Prostate gland (tissue), 2 donors: ENCODE measurements at regions not wholly inside any gene's neighbourhood (a gene's known extent, or its start where the extent isn't known, plus 50 kb on each side); places are given as distances from the start of the nearest gene placed in this dataset.

Experiments
- DNase-seq: peaks from one replicate; pipeline ENCODE4 v3.0.0-alpha.2; 2019; ENCODE audit warnings: low spot score
- H3K27ac ChIP-seq, 2 donors: fragments of 200-600 bp; sonication (generic); 2 replicates each; pipeline ENCODE4 v1.5.1; 2017 to 2019
- H3K27me3 ChIP-seq: fragments of 200-600 bp; sonication (generic); replicated peaks from 2 replicates; pipeline ENCODE4 v1.5.1; 2019; ENCODE audit not compliant: insufficient read depth
- H3K36me3 ChIP-seq, 2 donors: fragments of 200-600 bp; sonication (generic); 1 replicate in 1 of 2; 2 replicates in 1 of 2; pipeline versions ENCODE4 v1.5.1 to v1.8.1; 2017 to 2019
- H3K4me1 ChIP-seq: fragments of 200-600 bp; sonication (generic); replicated peaks from 2 replicates; pipeline ENCODE4 v1.5.1; 2019
- H3K4me3 ChIP-seq, 2 donors: fragments of 200-600 bp; sonication (generic); 2 replicates each; pipeline ENCODE4 v1.5.1; 2017 to 2019
- H3K9me3 ChIP-seq: fragments of 200-600 bp; sonication (generic); 2 replicates; pipeline ENCODE4 v1.5.1; 2017
- CTCF ChIP-seq, 4 experiments: fragments of 200-600 bp in 2 of 4; fragments of 450-650 bp in 2 of 4; sonication (generic) in 2 of 4; IDR thresholded peaks; 1 replicate in 3 of 4; 2 replicates in 1 of 4; pipeline ENCODE4 v1.5.1; 2016 to 2019; ENCODE audit warnings: antibody characterized with exemption in 4 of 4, mild to moderate bottlenecking in 2 of 4, moderate library complexity in 2 of 4
- POLR2A ChIP-seq: fragments of 450-650 bp; IDR thresholded peaks from one replicate; pipeline ENCODE4 v1.6.1; 2016; ENCODE audit warnings: antibody characterized with exemption, mild to moderate bottlenecking
- POLR2AphosphoS5 ChIP-seq: sonication (generic); formaldehyde crosslinking; IDR thresholded peaks from one replicate; pipeline ENCODE4 v1.6.1; 2017; ENCODE audit warnings: antibody characterized with exemption
- WGBS: methylation state at CpG from one replicate; pipeline ENCODE4 v1.1.5; 2018; 5-methylcytosine and 5-hydroxymethylcytosine counted together
- intact Hi-C: fragments of 100-400 bp; cut with DNase I; formaldehyde crosslinking; loops from one replicate; pipeline ENCODE4 v1.14.2; 2022

GRCh38 chr1:95440511-95440910, 206.5 kb downstream of the RWDD3 start:
- no peaks in the 10 kb centered on the region for H3K36me3 ChIP-seq
- intact Hi-C loops = no loop called here
- no peaks in the 10 kb centered on the region for H3K4me1 ChIP-seq
- H3K27me3 ChIP-seq = no peaks in the 10 kb centered on the region
- TF ChIP-seq POLR2AphosphoS5 (no peak), POLR2A (no peak), CTCF (IDR thresholded peaks at IDR 0.05) (no peak)
- H3K9me3 ChIP-seq = no peaks in the 10 kb centered on the region
- no peak overlapping the region for H3K27ac ChIP-seq
- no peak overlapping the region for H3K4me3 ChIP-seq
- no peak for DNase-seq
- WGBS = 36% methylated on average over 4 of the region's 4 CpGs

GRCh38 chr1:95449516-95449915, 215.5 kb downstream of the RWDD3 start:
- Histone ChIP-seq H3K27me3 (no peaks in the 10 kb centered on the region), H3K4me3 (no peak overlapping the region), H3K4me1 (no peaks in the 10 kb centered on the region), H3K9me3 (no peaks in the 10 kb centered on the region), H3K27ac (no peak overlapping the region), H3K36me3 (no peaks in the 10 kb centered on the region)
- TF ChIP-seq POLR2A (no peak), CTCF (IDR thresholded peaks at IDR 0.05) (no peak), POLR2AphosphoS5 (no peak)
- 93% methylated on average over 3 of the region's 3 CpGs for WGBS
- intact Hi-C loops = no loop called here
- DNase-seq = no peak

GRCh38 chr1:95451054-95451453, 217.0 kb downstream of the RWDD3 start:
- no peak for DNase-seq
- H3K27me3 ChIP-seq = no peaks in the 10 kb centered on the region
- intact Hi-C loops = no loop called here
- no peaks in the 10 kb centered on the region for H3K4me1 ChIP-seq
- 90% methylated on average over 3 of the region's 3 CpGs for WGBS
- H3K36me3 ChIP-seq = no peaks in the 10 kb centered on the region
- no peaks in the 10 kb centered on the region for H3K9me3 ChIP-seq
- H3K4me3 ChIP-seq = no peak overlapping the region
- no peak for TF ChIP-seq POLR2A
- no peak overlapping the region for H3K27ac ChIP-seq

GRCh38 chr1:95451904-95452303, 217.9 kb downstream of the RWDD3 start:
- WGBS = 60% methylated on average over 3 of the region's 3 CpGs

GRCh38 chr1:95453053-95453452, 219.0 kb downstream of the RWDD3 start:
- Histone ChIP-seq H3K27ac (no peak overlapping the region), H3K4me1 (no peaks in the 10 kb centered on the region), H3K36me3 (no peaks in the 10 kb centered on the region), H3K27me3 (no peaks in the 10 kb centered on the region), H3K9me3 (no peaks in the 10 kb centered on the region), H3K4me3 (no peak overlapping the region)
- intact Hi-C loops = no loop called here
- 97% methylated on average over 2 of the region's 2 CpGs for WGBS
- TF ChIP-seq CTCF (IDR thresholded peaks at IDR 0.05) (no peak), POLR2AphosphoS5 (no peak), POLR2A (no peak)
- no peak for DNase-seq

More at GRCh38 chr1:95451904-95452303, 217.9 kb downstream of the RWDD3 start:
- H3K36me3 ChIP-seq = no peaks in the 10 kb centered on the region
- no peaks in the 10 kb centered on the region for H3K9me3 ChIP-seq
- H3K4me1 ChIP-seq = no peaks in the 10 kb centered on the region
- TF ChIP-seq CTCF (IDR thresholded peaks at IDR 0.05) (no peak), POLR2A (no peak), POLR2AphosphoS5 (no peak)
- H3K27ac ChIP-seq = no peak overlapping the region
- intact Hi-C loops = no loop called here
- DNase-seq = no peak
- H3K4me3 ChIP-seq = no peak overlapping the region
- H3K27me3 ChIP-seq = no peaks in the 10 kb centered on the region
